Neural cell (in vitro differentiated cells): ENCODE measurements at regions not wholly inside any gene's neighbourhood (a gene's known extent, or its start where the extent isn't known, plus 50 kb on each side); places are given as distances from the start of the nearest gene placed in this dataset.
"Not testable (repeated sequence)": the region's sequence is repeated elsewhere in the genome, so short reads cannot be mapped to it uniquely, and the experiment has no call there.

ENCODE experiments used
- EZH2 ChIP-seq: fragments of 200-600, 300-800 bp; shearing (Covaris generic), sonication (generic); IDR thresholded peaks from 2 replicates; pipeline ENCODE4 v1.6.1; 2014; ENCODE audit warnings: antibody characterized with exemption, low read length, borderline replicate concordance, mild to moderate bottlenecking; ENCODE audit not compliant: insufficient read depth, poor library complexity, severe bottlenecking
- MXI1 ChIP-seq: fragments of 450-650 bp; conservative IDR thresholded peaks from 2 replicates; pipeline ENCODE4 v1.6.1; 2014; ENCODE audit warnings: antibody characterized with exemption, mild to moderate bottlenecking; ENCODE audit not compliant: poor library complexity, severe bottlenecking
- TF ChIP-seq, protein P1 (sequence below): fragments of 450-650 bp; IDR thresholded peaks from 2 replicates; pipeline ENCODE4 v1.5.1; 2014; ENCODE audit warnings: antibody characterized with exemption, mild to moderate bottlenecking, moderate library complexity; ENCODE audit not compliant: poor library complexity, severe bottlenecking

DNA sequence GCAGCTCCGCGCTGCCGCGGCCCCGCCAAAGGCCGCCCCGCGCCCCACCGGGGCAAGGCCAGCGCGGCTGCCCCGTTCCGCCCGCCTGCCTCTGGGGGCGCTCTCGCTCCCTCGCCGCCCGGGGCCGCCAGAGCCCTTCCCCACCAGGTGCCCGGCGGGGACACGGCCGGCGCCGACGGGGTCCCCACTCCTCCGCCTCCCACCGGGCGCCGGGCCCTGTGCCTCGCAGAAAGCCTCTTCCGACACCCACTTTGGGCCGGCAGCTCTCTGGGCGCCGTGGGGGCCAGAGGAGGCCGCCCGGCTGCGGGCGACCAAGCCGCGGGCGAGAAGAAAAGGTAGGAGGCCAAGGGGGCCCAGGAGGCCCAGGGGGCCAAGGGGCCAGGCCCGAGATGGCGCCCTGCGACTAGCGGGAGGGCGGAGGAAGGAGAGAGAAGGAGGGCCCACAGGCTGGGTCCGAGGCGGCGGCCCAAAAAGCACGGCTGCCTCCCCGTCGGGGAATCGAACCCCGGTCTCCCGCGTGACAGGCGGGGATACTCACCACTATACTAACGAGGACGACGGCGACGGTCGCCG, 57.4 kb upstream of the FCGR2A start:
- TF ChIP-seq, protein P1, sequence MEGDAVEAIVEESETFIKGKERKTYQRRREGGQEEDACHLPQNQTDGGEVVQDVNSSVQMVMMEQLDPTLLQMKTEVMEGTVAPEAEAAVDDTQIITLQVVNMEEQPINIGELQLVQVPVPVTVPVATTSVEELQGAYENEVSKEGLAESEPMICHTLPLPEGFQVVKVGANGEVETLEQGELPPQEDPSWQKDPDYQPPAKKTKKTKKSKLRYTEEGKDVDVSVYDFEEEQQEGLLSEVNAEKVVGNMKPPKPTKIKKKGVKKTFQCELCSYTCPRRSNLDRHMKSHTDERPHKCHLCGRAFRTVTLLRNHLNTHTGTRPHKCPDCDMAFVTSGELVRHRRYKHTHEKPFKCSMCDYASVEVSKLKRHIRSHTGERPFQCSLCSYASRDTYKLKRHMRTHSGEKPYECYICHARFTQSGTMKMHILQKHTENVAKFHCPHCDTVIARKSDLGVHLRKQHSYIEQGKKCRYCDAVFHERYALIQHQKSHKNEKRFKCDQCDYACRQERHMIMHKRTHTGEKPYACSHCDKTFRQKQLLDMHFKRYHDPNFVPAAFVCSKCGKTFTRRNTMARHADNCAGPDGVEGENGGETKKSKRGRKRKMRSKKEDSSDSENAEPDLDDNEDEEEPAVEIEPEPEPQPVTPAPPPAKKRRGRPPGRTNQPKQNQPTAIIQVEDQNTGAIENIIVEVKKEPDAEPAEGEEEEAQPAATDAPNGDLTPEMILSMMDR: not testable (repeated sequence)
- TF ChIP-seq MXI1, EZH2: not testable (repeated sequence)
